ENCODE measurements at regions not wholly inside any gene's neighbourhood (a gene's known extent, or its start where the extent isn't known, plus 50 kb on each side); places are given as distances from the start of the nearest gene placed in this dataset.

- Histone ChIP-seq H2AFZ (ENCODE audit: insufficient read depth, low read depth, low read length, poor library complexity, severe bottlenecking) (no peak overlapping the region), H3K9ac (ENCODE audit: insufficient read depth, low read length, poor library complexity, severe bottlenecking) (no peak overlapping the region), H3K27ac (ENCODE audit: low read depth in 1 of 2, low read length in 2 of 2) (no peak overlapping the region), H3K9me3 (replicated peaks in 1 of 2; ENCODE audit: control insufficient read depth in 1 of 2, insufficient read depth in 1 of 2, low read length in 2 of 2) (no peaks in the 10 kb centered on the region), H3K79me2 (ENCODE audit: insufficient read depth, low read length) (no peaks in the 10 kb centered on the region), H3K36me3 (replicated peaks in 1 of 2; ENCODE audit: control insufficient read depth in 1 of 2, insufficient read depth in 2 of 2, low read length in 2 of 2) (no peaks in the 10 kb centered on the region), H3K27me3 (ENCODE audit: control insufficient read depth in 2 of 2, insufficient read depth in 2 of 2, low read length in 2 of 2) (no peaks in the 10 kb centered on the region), H3K4me3 (replicated peaks in 1 of 3; ENCODE audit: low read depth in 2 of 3, low read length in 3 of 3) (no peak overlapping the region), H3K4me1 (ENCODE audit: control insufficient read depth in 1 of 2, insufficient read depth in 2 of 2, low read length in 2 of 2) (no peaks in the 10 kb centered on the region), H3K4me2 (replicated peaks; ENCODE audit: extremely low read depth, low read length, poor library complexity, severe bottlenecking) (no peak overlapping the region), H4K20me1 (ENCODE audit: insufficient read depth, low read length) (no peaks in the 10 kb centered on the region)
- H3K9me3 Mint-ChIP-seq: peaks cover 0 to 5% (median 2%) of the 10 kb centered on the region in 7 donors
- no CpG with 5 or more reads among the region's 3 CpGs for WGBS (ENCODE audit: insufficient coverage)
- H3K4me1 Mint-ChIP-seq: no peaks in the 10 kb centered on the region
- no peak for DNase-seq
- intact Hi-C loops (cut with micrococcal nuclease): no loop called here
- peaks cover 0 to 1% (median 0%) of the 10 kb centered on the region in 3 donors for H3K27me3 Mint-ChIP-seq (ENCODE audit: low read depth in 3 of 3)
- H3K36me3 Mint-ChIP-seq: no peaks in the 10 kb centered on the region
- no peak for TF ChIP-seq CTCF (IDR thresholded peaks at IDR 0.05)
- no peak overlapping the region for H3K27ac Mint-ChIP-seq
- H3K4me3 Mint-ChIP-seq: no peak overlapping the region
Measured at GRCh38 chr3:189446959-189447560, 184.1 kb upstream of the TP63 start.

GRCh38 chr3:189449084-189449483 is 182.1 kb upstream of the TP63 start:
- no CpG with 5 or more reads among the region's 1 CpG for WGBS (ENCODE audit: insufficient coverage)
- no peak overlapping the region for H3K4me3 Mint-ChIP-seq
- Histone ChIP-seq H3K79me2 (ENCODE audit: insufficient read depth, low read length) (no peaks in the 10 kb centered on the region), H3K4me1 (ENCODE audit: control insufficient read depth in 1 of 2, insufficient read depth in 2 of 2, low read length in 2 of 2) (no peaks in the 10 kb centered on the region), H3K4me3 (replicated peaks in 1 of 3; ENCODE audit: low read depth in 2 of 3, low read length in 3 of 3) (no peak overlapping the region), H3K9me3 (replicated peaks in 1 of 2; ENCODE audit: control insufficient read depth in 1 of 2, insufficient read depth in 1 of 2, low read length in 2 of 2) (no peaks in the 10 kb centered on the region), H3K27me3 (ENCODE audit: control insufficient read depth in 2 of 2, insufficient read depth in 2 of 2, low read length in 2 of 2) (no peaks in the 10 kb centered on the region), H3K27ac (ENCODE audit: low read depth in 1 of 2, low read length in 2 of 2) (no peak overlapping the region), H2AFZ (ENCODE audit: insufficient read depth, low read depth, low read length, poor library complexity, severe bottlenecking) (no peak overlapping the region), H3K9ac (ENCODE audit: insufficient read depth, low read length, poor library complexity, severe bottlenecking) (no peak overlapping the region), H3K36me3 (replicated peaks in 1 of 2; ENCODE audit: control insufficient read depth in 1 of 2, insufficient read depth in 2 of 2, low read length in 2 of 2) (no peaks in the 10 kb centered on the region), H3K4me2 (replicated peaks; ENCODE audit: extremely low read depth, low read length, poor library complexity, severe bottlenecking) (no peak overlapping the region), H4K20me1 (ENCODE audit: insufficient read depth, low read length) (no peaks in the 10 kb centered on the region)
- H3K27me3 Mint-ChIP-seq (ENCODE audit: low read depth in 3 of 3): peaks cover 0 to 1% (median 0%) of the 10 kb centered on the region in 3 donors
- H3K4me1 Mint-ChIP-seq: no peaks in the 10 kb centered on the region
- H3K36me3 Mint-ChIP-seq: no peaks in the 10 kb centered on the region
- H3K9me3 Mint-ChIP-seq: peaks cover 0 to 2% (median 1%) of the 10 kb centered on the region in 7 donors
- DNase-seq: no peak
- no peak for TF ChIP-seq CTCF (IDR thresholded peaks at IDR 0.05)
- intact Hi-C loops (cut with micrococcal nuclease): no loop called here
- H3K27ac Mint-ChIP-seq: no peak overlapping the region
